GM21717 (cell line): ENCODE measurements at regions not wholly inside any gene's neighbourhood (a gene's known extent, or its start where the extent isn't known, plus 50 kb on each side); places are given as distances from the start of the nearest gene placed in this dataset.
"Not testable (repeated sequence)": the region's sequence is repeated elsewhere in the genome, so short reads cannot be mapped to it uniquely, and the experiment has no call there.

ENCODE experiments used
- ATAC-seq: cut with Tn5 transposase; IDR thresholded peaks from one replicate; pipeline ENCODE4 v1.9.1; 2021; ENCODE audit warnings: mild to moderate bottlenecking, moderate library complexity; ENCODE audit not compliant: unreplicated experiment

DNA sequence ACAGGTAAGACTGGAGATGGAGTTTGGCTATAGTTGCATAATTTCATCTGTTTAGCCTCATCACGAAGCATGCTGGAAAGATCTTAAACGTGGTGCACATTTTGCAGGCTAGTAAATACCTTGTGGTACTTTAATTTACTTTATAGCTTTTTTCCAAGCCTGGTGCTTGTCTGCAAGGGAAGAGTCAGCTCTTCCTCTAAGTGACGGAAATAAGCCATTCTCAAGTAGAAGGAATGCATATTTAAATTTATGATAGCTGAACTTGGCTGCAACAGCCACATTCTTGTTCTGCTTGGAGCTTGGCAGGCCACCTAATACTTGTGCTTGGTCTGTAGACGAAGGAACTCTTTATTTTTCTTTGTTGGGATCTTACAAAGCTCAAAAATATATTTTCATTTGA is 188.0 kb upstream of the PIK3R1 start:
- ATAC-seq = no peak

DNA sequence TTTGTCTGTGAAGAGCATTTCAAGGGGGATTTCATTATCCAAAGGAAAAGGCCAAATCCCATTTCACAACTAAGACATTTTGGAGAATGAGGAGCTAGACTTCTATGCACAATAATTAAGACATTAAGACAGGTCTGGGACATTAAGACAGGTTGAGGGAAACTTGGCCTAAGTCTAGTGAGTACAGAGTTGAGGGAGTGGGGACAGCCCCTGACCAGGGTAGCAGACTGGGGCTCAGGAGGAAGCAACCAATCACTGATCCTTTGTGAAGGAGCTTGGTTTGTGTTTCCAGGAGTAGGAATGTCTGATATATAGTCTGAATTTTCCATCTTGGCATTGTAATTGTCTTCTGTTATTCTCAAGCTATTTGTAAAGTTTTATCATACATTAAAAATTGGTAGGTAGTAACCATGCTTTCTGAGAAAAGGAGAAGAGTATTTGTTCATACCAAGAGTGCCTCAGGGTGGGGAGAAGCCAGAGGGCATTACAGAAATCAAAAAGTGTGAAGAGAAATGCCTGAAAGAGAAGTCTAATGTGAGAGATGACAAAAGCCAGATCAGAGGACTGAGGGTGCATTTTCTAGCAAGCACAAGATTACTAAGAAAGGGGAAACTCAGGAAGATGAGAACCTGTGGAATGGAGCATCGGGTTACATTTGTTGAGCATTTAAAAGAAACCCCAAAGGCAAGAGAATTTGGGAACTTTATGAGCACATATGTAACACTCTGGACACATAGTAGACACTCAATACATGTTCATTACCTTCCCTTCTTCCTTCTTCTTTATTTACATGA is 189.3 kb upstream of the PIK3R1 start:
- no peak for ATAC-seq

- no peak for ATAC-seq
Observed at GRCh38 chr5:68024426-68024825, 191.1 kb upstream of the PIK3R1 start.

DNA sequence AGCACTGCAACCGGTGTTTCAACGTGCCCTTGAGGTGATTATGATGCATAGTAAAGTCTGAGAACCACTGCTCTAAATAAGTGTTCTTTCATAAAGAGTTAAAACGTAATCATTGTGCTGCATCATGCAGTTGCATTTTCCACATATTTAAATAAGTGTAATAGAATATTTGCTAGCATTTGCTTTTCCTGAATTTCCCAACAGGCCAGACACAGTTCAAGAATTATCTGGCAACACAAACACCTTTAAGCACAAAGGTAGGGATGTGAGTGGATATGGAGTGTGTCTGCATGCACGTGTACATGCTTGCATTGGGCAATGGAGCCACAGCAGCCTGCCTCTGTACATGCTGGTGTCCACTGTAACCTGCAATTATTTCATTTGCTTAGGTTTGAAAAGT is 193.6 kb upstream of the PIK3R1 start:
- ATAC-seq = no peak

- no peak for ATAC-seq
Observed at GRCh38 chr5:68021227-68021626, 194.3 kb upstream of the PIK3R1 start.

DNA sequence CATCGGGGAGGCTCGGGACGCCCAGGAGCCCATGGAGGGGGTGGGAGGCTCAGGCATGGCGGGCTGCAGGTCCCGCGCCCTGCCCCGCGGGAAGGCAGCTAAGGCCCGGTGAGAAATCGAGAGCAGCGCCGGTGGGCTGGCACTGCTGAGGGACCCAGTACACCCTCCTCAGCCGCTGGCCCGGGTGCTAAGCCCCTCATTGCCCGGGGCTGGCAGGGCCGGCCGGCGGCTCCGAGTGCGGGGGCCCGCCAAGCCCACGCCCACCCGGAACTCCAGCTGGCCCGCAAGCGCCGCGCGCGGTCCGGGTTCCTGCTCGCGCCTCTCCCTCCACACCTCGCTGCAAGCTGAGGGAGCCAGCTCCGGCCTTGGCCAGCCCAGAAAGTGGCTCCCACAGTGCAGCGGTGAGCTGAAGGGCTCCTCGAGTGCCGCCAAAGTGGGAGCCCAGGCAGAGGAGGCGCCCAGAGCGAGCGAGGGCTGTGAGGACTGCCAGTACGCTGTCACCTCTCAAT is 195.0 kb upstream of the PIK3R1 start:
- ATAC-seq = not testable (repeated sequence)

GRCh38 chr5:68015381-68016302 is 199.9 kb upstream of the PIK3R1 start:
- ATAC-seq = no peak

DNA sequence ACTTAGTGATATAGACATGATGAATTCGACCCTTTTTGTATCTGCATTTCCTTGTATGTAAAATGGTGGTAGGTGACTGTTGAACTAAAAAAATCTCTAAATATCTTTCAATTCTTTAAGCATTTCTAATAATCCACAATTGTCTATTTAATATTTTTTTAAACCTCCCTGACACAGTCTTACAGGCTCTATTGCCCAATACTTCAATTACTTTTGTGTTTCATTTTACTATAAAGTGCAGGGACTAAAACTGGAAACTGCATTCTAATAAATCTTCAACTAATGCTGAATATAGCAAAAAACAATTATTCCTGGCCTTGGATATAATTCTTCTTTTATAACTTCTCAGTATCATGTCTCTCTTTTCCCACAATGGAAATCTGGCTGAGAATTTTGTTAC is 202.7 kb upstream of the PIK3R1 start:
- ATAC-seq = no peak

- ATAC-seq = no peak
Observed at GRCh38 chr5:68012429-68012828, 203.1 kb upstream of the PIK3R1 start.

DNA sequence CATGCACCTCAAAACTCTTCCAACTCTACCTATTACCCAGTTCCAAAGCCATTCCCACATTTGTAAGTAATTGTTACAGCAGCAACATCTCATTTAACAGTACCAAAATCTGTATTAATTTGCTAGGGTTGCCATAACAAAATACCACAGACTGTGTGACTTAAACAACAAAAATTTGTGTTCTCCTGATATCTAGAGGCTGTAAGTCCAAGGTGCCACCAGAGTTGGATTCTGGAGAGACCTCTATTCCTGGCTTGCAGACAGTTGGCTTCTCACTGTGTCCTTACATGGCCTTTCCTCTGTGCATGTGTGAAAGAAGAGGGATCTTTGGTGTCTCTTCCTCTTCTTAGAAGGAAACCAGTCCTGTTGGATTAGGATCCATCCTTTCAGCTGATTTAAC is 203.8 kb upstream of the PIK3R1 start:
- ATAC-seq = no peak

GRCh38 chr5:68011259-68011760 is 204.2 kb upstream of the PIK3R1 start:
- ATAC-seq = no peak

DNA sequence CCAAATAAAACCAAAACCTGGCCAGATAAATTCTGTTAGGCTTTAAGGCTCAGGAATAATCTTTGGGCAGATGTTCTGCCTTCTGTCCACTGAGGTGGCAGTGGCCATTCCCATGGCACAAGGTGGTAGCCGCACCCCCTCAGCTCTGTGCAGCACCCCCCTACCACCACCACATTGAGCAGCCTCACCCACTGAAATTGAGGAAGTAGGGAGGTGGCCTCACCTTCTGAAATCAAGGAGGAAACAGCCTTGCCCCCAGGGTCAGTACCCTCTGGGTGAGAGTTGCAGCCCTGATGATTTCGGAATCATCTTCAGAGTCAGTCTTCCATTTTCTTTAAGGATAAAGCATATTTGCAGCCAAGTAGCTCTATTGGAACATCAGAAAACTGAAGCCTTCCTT is 204.8 kb upstream of the PIK3R1 start:
- no peak for ATAC-seq

DNA sequence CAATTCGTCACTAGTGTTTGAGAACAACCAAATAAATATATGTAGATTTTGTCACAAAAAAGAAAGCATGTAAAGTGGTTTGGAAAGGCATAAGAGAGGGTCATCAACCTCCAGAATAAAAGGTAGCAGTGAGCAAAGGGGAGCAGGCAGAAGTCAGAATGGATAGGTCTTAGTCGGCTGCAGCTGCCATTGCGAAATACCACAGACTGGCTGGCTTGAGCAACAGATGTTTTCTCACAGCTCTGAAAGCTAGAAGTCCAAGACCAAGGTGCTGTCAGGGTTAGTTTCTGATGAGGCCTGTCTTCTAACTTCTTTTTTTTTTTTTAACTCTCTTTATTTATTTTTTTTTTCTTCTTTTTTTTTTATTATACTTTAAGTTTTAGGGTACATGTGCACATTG is 208.1 kb upstream of the PIK3R1 start:
- ATAC-seq = no peak

DNA sequence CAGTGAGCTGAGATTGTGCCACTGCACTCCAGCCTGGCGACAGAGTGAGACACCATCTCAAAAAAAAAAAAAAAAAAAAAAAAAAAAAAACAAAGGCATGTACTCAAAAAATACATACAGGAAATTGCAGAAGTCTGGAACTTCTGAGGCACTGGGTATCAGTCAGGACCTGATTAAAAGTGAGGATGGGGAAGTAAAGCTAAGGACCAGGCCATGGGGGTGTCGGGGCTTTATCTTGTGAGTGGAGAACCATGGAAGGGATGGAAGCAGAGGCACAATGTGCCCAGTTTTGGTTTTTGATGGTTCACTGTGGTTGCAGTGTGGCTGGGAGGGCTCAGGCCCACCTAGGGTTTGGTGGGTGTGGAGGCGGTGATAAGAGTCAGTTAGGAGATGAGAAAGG is 212.7 kb upstream of the PIK3R1 start:
- ATAC-seq = no peak

DNA sequence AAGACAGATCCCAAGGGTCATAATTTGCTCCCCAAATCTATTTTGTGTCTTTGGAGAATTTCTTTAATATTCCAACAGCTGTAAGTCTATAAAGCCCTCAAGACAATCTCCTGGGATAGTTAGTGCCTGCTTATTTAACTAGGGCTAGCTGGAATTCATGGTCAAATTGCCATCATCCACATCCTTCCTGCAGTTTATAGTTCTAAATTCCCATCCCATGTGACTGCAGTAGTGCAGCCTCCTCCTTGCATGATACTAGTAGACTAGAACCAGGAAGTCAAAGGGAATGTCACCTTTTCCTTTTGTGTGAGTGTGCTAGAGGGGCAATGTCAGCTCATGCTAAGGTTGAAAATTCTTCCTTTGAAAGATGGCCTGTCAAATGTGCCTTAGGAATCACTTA is 214.8 kb upstream of the PIK3R1 start:
- no peak for ATAC-seq

DNA sequence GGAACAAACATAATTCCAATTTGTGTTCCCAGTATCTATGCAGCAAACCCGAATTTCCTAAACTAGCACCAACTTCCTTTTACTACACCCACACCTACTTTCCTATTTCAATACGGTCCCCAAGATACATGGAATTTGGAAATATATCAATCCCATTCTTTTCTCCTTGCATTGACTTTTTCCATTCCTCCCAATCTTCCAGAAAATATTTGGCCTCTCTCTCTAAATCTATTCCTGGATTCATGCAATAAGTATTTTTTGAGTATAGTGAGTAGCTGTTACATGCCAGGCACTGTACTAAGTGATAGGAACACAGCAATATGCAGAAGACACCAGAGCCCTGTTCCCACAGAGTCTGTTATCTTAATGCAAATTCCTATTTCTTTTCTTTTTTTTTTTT is 216.2 kb upstream of the PIK3R1 start:
- ATAC-seq = no peak

DNA sequence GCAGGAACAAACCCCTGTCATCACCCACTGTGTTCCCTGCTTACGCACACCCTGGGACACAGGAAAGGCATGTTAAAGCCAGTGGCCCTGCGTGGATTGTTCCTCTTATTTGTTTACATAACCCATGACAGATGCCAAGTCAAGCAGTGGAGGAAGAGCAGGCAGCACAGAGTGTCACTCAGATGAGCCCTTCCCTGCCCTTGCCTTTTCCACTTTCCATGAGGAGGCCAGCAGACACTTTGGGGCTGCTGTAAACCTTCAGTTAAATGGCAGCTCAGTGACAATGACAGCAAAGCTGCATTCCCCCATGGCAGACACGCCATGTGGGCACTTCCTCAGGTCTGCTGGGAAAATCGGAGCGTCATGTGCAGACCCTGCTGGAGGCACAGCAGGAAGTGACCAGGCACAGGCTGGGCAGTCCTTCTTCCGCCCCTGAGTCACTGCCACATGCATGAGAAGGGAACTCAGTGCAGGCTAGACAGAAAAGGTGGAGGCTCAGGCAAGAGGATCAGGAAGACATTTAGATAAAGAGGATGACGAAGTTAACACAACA is 216.8 kb upstream of the PIK3R1 start:
- no peak for ATAC-seq

GRCh38 chr5:67997892-67998457 is 217.6 kb upstream of the PIK3R1 start:
- ATAC-seq = no peak

GRCh38 chr5:67997148-67997547 is 218.4 kb upstream of the PIK3R1 start:
- ATAC-seq = no peak

- ATAC-seq = no peak
Observed at GRCh38 chr5:67996596-67996995, 219.0 kb upstream of the PIK3R1 start.

DNA sequence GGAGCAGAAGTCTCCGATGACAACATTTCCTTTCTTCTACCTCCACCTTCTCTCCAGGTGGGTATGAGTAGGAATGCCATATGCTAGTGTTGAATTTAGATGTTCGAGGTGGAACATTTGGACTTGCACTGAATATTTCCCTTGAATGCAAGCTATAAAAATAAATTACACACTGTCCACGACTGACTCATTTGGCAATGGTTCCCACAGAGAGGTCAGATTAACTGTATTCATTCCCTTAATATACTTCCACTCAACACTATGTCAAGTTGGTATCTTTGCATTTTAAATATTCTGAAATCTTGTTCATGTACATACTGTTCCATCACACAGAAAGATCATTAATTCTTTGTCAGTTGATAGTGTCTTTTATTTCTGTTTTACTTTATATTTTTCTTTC is 222.6 kb upstream of the PIK3R1 start:
- ATAC-seq = no peak
